Lung (tissue), 11 donors: ENCODE measurements at regions not wholly inside any gene's neighbourhood (a gene's known extent, or its start where the extent isn't known, plus 50 kb on each side); places are given as distances from the start of the nearest gene placed in this dataset.

Experiments used
- ATAC-seq: fragments of 200-7000 bp; cut with Tn5 transposase; one replicate; pipeline ENCODE4 v1.9.1; 2020; ENCODE audit warnings: moderate number of reproducible peaks; ENCODE audit not compliant: insufficient read depth, low FRiP score
- DNase-seq, 3 donors: peaks; one replicate each; pipeline ENCODE4 v3.0.0-alpha.2; 2013 to 2017
- H3K27ac ChIP-seq, 2 donors: one replicate each; pipeline ENCODE4 v1.5.1; 2013; ENCODE audit warnings: mild to moderate bottlenecking in 2 of 2, moderate library complexity in 2 of 2, control low read depth in 1 of 2, inconsistent platforms in 1 of 2, low read depth in 1 of 2, low read length in 1 of 2
- H3K27me3 ChIP-seq, 3 donors: one replicate each; pipeline ENCODE4 v1.5.1; 2013; ENCODE audit warnings: low read length in 2 of 3; ENCODE audit not compliant: control insufficient read depth in 3 of 3, insufficient read depth in 3 of 3
- H3K36me3 ChIP-seq, 4 donors: one replicate each; pipeline ENCODE4 v1.5.1; 2013; ENCODE audit warnings: low read length in 4 of 4, mild to moderate bottlenecking in 1 of 4, moderate library complexity in 1 of 4; ENCODE audit not compliant: control insufficient read depth in 4 of 4, insufficient read depth in 4 of 4
- H3K4me1 ChIP-seq, 5 donors: one replicate each; pipeline ENCODE4 v1.5.1; 2013; ENCODE audit warnings: low read length in 5 of 5, mild to moderate bottlenecking in 2 of 5, moderate library complexity in 1 of 5; ENCODE audit not compliant: control insufficient read depth in 5 of 5, insufficient read depth in 5 of 5
- H3K4me3 ChIP-seq: one replicate; pipeline ENCODE4 v1.5.1; 2013; ENCODE audit warnings: mild to moderate bottlenecking, control low read depth, moderate library complexity
- H3K9ac ChIP-seq, 2 donors: one replicate each; pipeline ENCODE4 v1.5.1; 2013; ENCODE audit warnings: low read length in 2 of 2, control low read depth in 1 of 2; ENCODE audit not compliant: insufficient read depth in 1 of 2
- H3K9me3 ChIP-seq, 4 donors: one replicate each; pipeline ENCODE4 v1.5.1; 2013; ENCODE audit warnings: low read length in 3 of 4, mild to moderate bottlenecking in 1 of 4, moderate library complexity in 1 of 4; ENCODE audit not compliant: control insufficient read depth in 4 of 4, insufficient read depth in 3 of 4
- CTCF ChIP-seq: IDR thresholded peaks from 2 replicates; pipeline ENCODE4 v1.5.1; 2012; ENCODE audit warnings: mild to moderate bottlenecking; ENCODE audit errors: control extremely low read depth, extremely low read depth
- WGBS, 2 donors: extraction: QIAGEN DNeasy Blood & Tissue Kit; methylation state at CpG; one replicate each; pipeline ENCODE4 v1.1.7; 2013; 5-methylcytosine and 5-hydroxymethylcytosine counted together
- donor health status: control.
- donor health status: control.
- donor health status: Bipolar disorder and iron deficiency.
- donor health status: healthy.
- donor health status: DM: yes; HTN: yes; CAD: no.

- ATAC-seq: no peak
- H3K27me3 ChIP-seq: no peaks in the 10 kb centered on the region
- WGBS, 2 donors: 84 to 95% methylated on average over 1 of the region's 1 CpG
These were observed 124.8 kb upstream of the NDUFV2 start for GRCh38 chr18:8977701-8978100.

GRCh38 chr18:8978394-8978793, 124.1 kb upstream of the NDUFV2 start:
- ATAC-seq: no peak

More at GRCh38 chr18:8977701-8978100, 124.8 kb upstream of the NDUFV2 start:
- Histone ChIP-seq H3K4me1 (no peaks in the 10 kb centered on the region), H3K4me3 (no peak overlapping the region), H3K36me3 (no peaks in the 10 kb centered on the region), H3K27ac (no peak overlapping the region), H3K9ac (no peak overlapping the region), H3K9me3 (no peaks in the 10 kb centered on the region)
- no peak for TF ChIP-seq CTCF
- no peak for DNase-seq

GRCh38 chr18:8979258-8979988, 123.1 kb upstream of the NDUFV2 start:
- Histone ChIP-seq H3K36me3 (no peaks in the 10 kb centered on the region), H3K4me1 (no peaks in the 10 kb centered on the region), H3K9me3 (no peaks in the 10 kb centered on the region), H3K27me3 (no peaks in the 10 kb centered on the region), H3K9ac (no peak overlapping the region), H3K4me3 (no peak overlapping the region), H3K27ac (no peak overlapping the region)
- no peak for ATAC-seq
- no peak for DNase-seq
- TF ChIP-seq CTCF: no peak
- WGBS, 2 donors: 80 to 85% methylated on average over 3 of the region's 3 CpGs

More at GRCh38 chr18:8978394-8978793, 124.1 kb upstream of the NDUFV2 start:
- Histone ChIP-seq H3K36me3 (no peaks in the 10 kb centered on the region), H3K9me3 (no peaks in the 10 kb centered on the region), H3K9ac (no peak overlapping the region), H3K4me3 (no peak overlapping the region), H3K27me3 (no peaks in the 10 kb centered on the region), H3K4me1 (no peaks in the 10 kb centered on the region), H3K27ac (no peak overlapping the region)
- TF ChIP-seq CTCF: no peak
- 52 to 75% methylated on average over 6 of the region's 6 CpGs for WGBS, 2 donors
- no peak for DNase-seq

GRCh38 chr18:8980496-8980895, 122.0 kb upstream of the NDUFV2 start:
- TF ChIP-seq CTCF: no peak
- DNase-seq: no peak
- Histone ChIP-seq H3K9ac (no peak overlapping the region), H3K27me3 (no peaks in the 10 kb centered on the region), H3K27ac (no peak overlapping the region), H3K9me3 (no peaks in the 10 kb centered on the region), H3K4me1 (no peaks in the 10 kb centered on the region), H3K4me3 (no peak overlapping the region), H3K36me3 (no peaks in the 10 kb centered on the region)
- ATAC-seq: no peak
- WGBS, 2 donors: 91 to 93% methylated on average over 6 of the region's 6 CpGs
